MM.1S (cell line): ENCODE measurements at regions not wholly inside any gene's neighbourhood (a gene's known extent, or its start where the extent isn't known, plus 50 kb on each side); places are given as distances from the start of the nearest gene placed in this dataset.

Experiments used
- DNase-seq: peaks from one replicate; pipeline ENCODE4 v3.0.0-alpha.2; 2015
- H2AFZ ChIP-seq: fragments of 300-600 bp; sonication (generic); 2 replicates; pipeline ENCODE4 v1.6.0; 2016; ENCODE audit warnings: antibody characterized with exemption, low read length
- H3F3A ChIP-seq: fragments of 300-600 bp; sonication (generic); 2 replicates; pipeline ENCODE4 v1.6.1; 2016; ENCODE audit warnings: mild to moderate bottlenecking, antibody characterized with exemption, low read length, moderate library complexity, mixed read lengths; ENCODE audit not compliant: insufficient read depth
- H3K27ac ChIP-seq: fragments of 300-600 bp; sonication (generic); 2 replicates; pipeline ENCODE4 v1.5.1; 2016; ENCODE audit warnings: mild to moderate bottlenecking, low read length
- H3K27me3 ChIP-seq: fragments of 300-600 bp; sonication (generic); replicated peaks from 2 replicates; pipeline ENCODE4 v1.6.0; 2016; ENCODE audit warnings: low read length; ENCODE audit not compliant: insufficient read depth
- H3K36me3 ChIP-seq: fragments of 300-600 bp; sonication (generic); replicated peaks from 2 replicates; pipeline ENCODE4 v1.6.1; 2016; ENCODE audit warnings: mild to moderate bottlenecking, low read length, mixed read lengths; ENCODE audit not compliant: insufficient read depth
- H3K4me1 ChIP-seq: fragments of 300-600 bp; sonication (generic); 2 replicates; pipeline ENCODE4 v1.6.1; 2016; ENCODE audit warnings: low read length, mixed read lengths
- H3K4me2 ChIP-seq: fragments of 300-600 bp; sonication (generic); 2 replicates; pipeline ENCODE4 v1.6.0; 2016; ENCODE audit warnings: low read depth, low read length
- H3K4me3 ChIP-seq: fragments of 300-600 bp; sonication (generic); 2 replicates; pipeline ENCODE4 v1.5.1; 2016; ENCODE audit warnings: low read length, mixed read lengths
- H3K79me2 ChIP-seq: fragments of 300-600 bp; sonication (generic); 2 replicates; pipeline ENCODE4 v1.6.1; 2016; ENCODE audit warnings: mixed run types, low read length, mixed read lengths
- H3K9ac ChIP-seq: fragments of 300-600 bp; sonication (generic); 2 replicates; pipeline ENCODE4 v1.6.1; 2016; ENCODE audit warnings: low read length, mixed read lengths
- H3K9me2 ChIP-seq: fragments of 300-600 bp; sonication (generic); replicated peaks from 2 replicates; pipeline ENCODE4 v1.6.1; 2016; ENCODE audit warnings: mild to moderate bottlenecking, low read length, mixed read lengths; ENCODE audit not compliant: insufficient read depth
- H3K9me3 ChIP-seq: fragments of 300-600 bp; sonication (generic); replicated peaks from 2 replicates; pipeline ENCODE4 v1.6.1; 2016; ENCODE audit warnings: mild to moderate bottlenecking, low read length, mixed read lengths; ENCODE audit not compliant: insufficient read depth
- H4K20me1 ChIP-seq: fragments of 300-600 bp; sonication (generic); 2 replicates; pipeline ENCODE4 v1.6.1; 2016; ENCODE audit warnings: mild to moderate bottlenecking, low read length, moderate library complexity, mixed read lengths; ENCODE audit not compliant: insufficient read depth
- CTCF ChIP-seq: fragments of 300-600 bp; sonication (generic); IDR thresholded peaks from 2 replicates; pipeline ENCODE4 v1.5.1; 2016; ENCODE audit warnings: antibody characterized with exemption, low read length, mixed read lengths
- EZH2 ChIP-seq: fragments of 300-600 bp; sonication (generic); optimal IDR thresholded peaks from 2 replicates; pipeline ENCODE3; 2017; ENCODE audit warnings: low read depth, mild to moderate bottlenecking, antibody characterized with exemption, low read length, mixed read lengths
- EZH2phosphoT487 ChIP-seq: fragments of 300-600 bp; sonication (generic); IDR thresholded peaks from 2 replicates; pipeline ENCODE4 v1.6.1; 2018; ENCODE audit warnings: antibody characterized with exemption, low read length

- H3K9ac ChIP-seq: no peak overlapping the region
- H3K4me2 ChIP-seq: no peak overlapping the region
- no peaks in the 10 kb centered on the region for H3K9me3 ChIP-seq
- H2AFZ ChIP-seq: no peak overlapping the region
- TF ChIP-seq EZH2 (no peak), EZH2phosphoT487 (no peak), CTCF (no peak)
- no peaks in the 10 kb centered on the region for H3K9me2 ChIP-seq
- no peaks in the 10 kb centered on the region for H3K36me3 ChIP-seq
- H3F3A ChIP-seq: no peaks in the 10 kb centered on the region
- no peaks in the 10 kb centered on the region for H3K79me2 ChIP-seq
- no peak overlapping the region for H3K4me3 ChIP-seq
- no peaks in the 10 kb centered on the region for H3K4me1 ChIP-seq
- H3K27me3 ChIP-seq: no peaks in the 10 kb centered on the region
- no peaks in the 10 kb centered on the region for H4K20me1 ChIP-seq
- no peak for DNase-seq
- no peak overlapping the region for H3K27ac ChIP-seq
These were observed 279.7 kb upstream of the MSX2 start for GRCh38 chr5:174444479-174445188.

- Histone ChIP-seq H3F3A (no peaks in the 10 kb centered on the region), H3K4me2 (no peak overlapping the region), H2AFZ (no peak overlapping the region), H3K4me1 (no peaks in the 10 kb centered on the region), H3K79me2 (no peaks in the 10 kb centered on the region), H3K36me3 (no peaks in the 10 kb centered on the region), H3K27me3 (no peaks in the 10 kb centered on the region), H3K4me3 (no peak overlapping the region), H3K27ac (no peak overlapping the region), H4K20me1 (no peaks in the 10 kb centered on the region), H3K9me2 (no peaks in the 10 kb centered on the region), H3K9me3 (no peaks in the 10 kb centered on the region), H3K9ac (no peak overlapping the region)
- TF ChIP-seq EZH2phosphoT487 (no peak), EZH2 (no peak), CTCF (no peak)
- no peak for DNase-seq
These were observed 277.9 kb upstream of the MSX2 start for GRCh38 chr5:174446446-174446845.

- Histone ChIP-seq H3K9ac (no peak overlapping the region), H3K4me1 (no peaks in the 10 kb centered on the region), H3K9me3 (no peaks in the 10 kb centered on the region), H3K4me3 (no peak overlapping the region), H3K27me3 (no peaks in the 10 kb centered on the region), H3K4me2 (no peak overlapping the region), H4K20me1 (no peaks in the 10 kb centered on the region), H3K36me3 (no peaks in the 10 kb centered on the region), H3K79me2 (no peaks in the 10 kb centered on the region), H3F3A (no peaks in the 10 kb centered on the region), H2AFZ (no peak overlapping the region), H3K27ac (no peak overlapping the region), H3K9me2 (no peaks in the 10 kb centered on the region)
- DNase-seq: no peak
- TF ChIP-seq CTCF (no peak), EZH2 (no peak), EZH2phosphoT487 (no peak)
These were observed 277.4 kb upstream of the MSX2 start for GRCh38 chr5:174446988-174447387.
